ENCODE measurements at regions not wholly inside any gene's neighbourhood (a gene's known extent, or its start where the extent isn't known, plus 50 kb on each side); places are given as distances from the start of the nearest gene placed in this dataset.
"Not testable (repeated sequence)": the region's sequence is repeated elsewhere in the genome, so short reads cannot be mapped to it uniquely, and the experiment has no call there.

DNA sequence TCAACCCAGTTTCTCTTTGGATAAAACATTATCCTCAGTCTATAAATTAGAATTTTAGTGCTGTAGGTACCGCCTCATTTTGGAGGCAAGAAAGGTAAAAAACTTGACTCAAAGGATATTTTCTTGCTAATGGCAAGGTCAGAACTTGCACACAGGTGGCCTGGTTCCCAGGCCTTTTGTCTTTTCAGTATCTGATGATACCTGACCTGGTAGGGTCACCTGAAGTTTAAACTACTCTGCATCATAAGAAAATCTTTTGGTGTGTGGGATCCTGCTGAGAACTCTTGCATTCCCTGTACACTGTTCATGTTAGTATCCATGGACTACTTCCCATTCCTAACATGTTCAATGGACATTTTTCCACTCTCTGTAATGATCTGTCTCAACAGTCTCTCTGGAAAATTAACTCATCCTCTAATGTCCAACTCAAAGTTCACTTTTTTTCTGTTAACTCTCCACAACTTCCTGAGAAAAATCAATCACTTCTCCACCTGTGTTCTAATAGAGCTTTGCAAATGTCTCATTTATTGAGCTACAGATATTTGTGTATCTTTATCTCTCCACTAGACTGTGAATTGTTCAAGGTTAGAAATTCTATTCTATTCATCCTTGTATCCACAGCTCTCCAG is 317.1 kb upstream of the SOX9 start:
- no TSS peak for BruUV-seq (replicated peaks)
- ChIA-PET CTCF (no interaction called here), POLR2A (no interaction called here)
- intact Hi-C loops (cut with micrococcal nuclease; ENCODE audit: unreplicated experiment) (no loop called here), in situ Hi-C loops (cut with HindIII; ENCODE audit: low pct_unique_long_range_greater_than_20kb, low sequenced_read_pairs) (no loop called here)
- no peaks in the 10 kb centered on the region for H3K4me1 ChIP-seq (ENCODE audit: control insufficient read depth, insufficient read depth, low read length)
- ATAC-seq (no peak), DNase-seq (ENCODE audit: low read depth, low spot score) (no peak)
- H3K4me3 ChIP-seq (ENCODE audit: low read depth in 2 of 2, low read length in 2 of 2) = no peak overlapping the region
- no peak overlapping the region for H3K27ac ChIP-seq (ENCODE audit: low read length)
- no peaks in the 10 kb centered on the region for H3K36me3 ChIP-seq (ENCODE audit: control insufficient read depth, insufficient read depth, low read length)
- no peaks in the 10 kb centered on the region for H3K9me3 ChIP-seq (ENCODE audit: control insufficient read depth, insufficient read depth, low read depth, low read length)
- TF ChIP-seq CTCF (IDR thresholded peaks at IDR 0.05) (no peak), TCF7L2 (IDR thresholded peaks at IDR 0.05; ENCODE audit: low read depth, low read length) (no peak), SIN3A (IDR thresholded peaks at IDR 0.05; ENCODE audit: borderline replicate concordance, insufficient read depth, low read depth, low read length) (no peak)
- H3K27me3 ChIP-seq (ENCODE audit: control insufficient read depth, insufficient read depth, low read length) = peaks cover 4% of the 10 kb centered on the region; the same call in 1 of the 2 replicates

DNA sequence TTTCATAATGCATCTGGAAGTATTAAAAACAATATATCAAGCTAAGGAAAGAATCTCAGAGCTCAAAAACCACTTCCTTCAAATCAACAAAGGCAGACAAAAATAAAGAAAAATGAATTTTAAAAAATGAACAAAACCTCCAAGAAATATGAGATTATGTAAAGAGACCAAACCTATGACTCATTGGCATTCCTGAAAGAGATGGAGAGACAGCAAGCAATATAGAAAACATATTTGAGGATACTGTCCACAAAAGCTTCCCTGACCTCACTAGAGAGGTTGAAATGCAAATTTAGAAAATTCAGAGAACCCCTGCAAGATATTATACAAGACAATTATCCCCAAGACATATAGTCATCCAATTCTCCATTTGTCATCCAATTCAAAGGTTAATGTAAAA is 311.3 kb upstream of the SOX9 start:
- Histone ChIP-seq H3K36me3 (ENCODE audit: control insufficient read depth, insufficient read depth, low read length) (no peaks in the 10 kb centered on the region), H3K27me3 (ENCODE audit: control insufficient read depth, insufficient read depth, low read length) (peaks cover 4% of the 10 kb centered on the region; the same call in 1 of the 2 replicates), H3K27ac (ENCODE audit: low read length) (no peak overlapping the region), H3K4me1 (ENCODE audit: control insufficient read depth, insufficient read depth, low read length) (no peaks in the 10 kb centered on the region), H3K9me3 (ENCODE audit: control insufficient read depth, insufficient read depth, low read depth, low read length) (no peaks in the 10 kb centered on the region), H3K4me3 (ENCODE audit: low read depth in 2 of 2, low read length in 2 of 2) (no peak overlapping the region)
- no TSS peak for BruUV-seq (replicated peaks)
- POLR2A ChIA-PET = no interaction called here
- ATAC-seq = no peak
- TF ChIP-seq, protein P1, sequence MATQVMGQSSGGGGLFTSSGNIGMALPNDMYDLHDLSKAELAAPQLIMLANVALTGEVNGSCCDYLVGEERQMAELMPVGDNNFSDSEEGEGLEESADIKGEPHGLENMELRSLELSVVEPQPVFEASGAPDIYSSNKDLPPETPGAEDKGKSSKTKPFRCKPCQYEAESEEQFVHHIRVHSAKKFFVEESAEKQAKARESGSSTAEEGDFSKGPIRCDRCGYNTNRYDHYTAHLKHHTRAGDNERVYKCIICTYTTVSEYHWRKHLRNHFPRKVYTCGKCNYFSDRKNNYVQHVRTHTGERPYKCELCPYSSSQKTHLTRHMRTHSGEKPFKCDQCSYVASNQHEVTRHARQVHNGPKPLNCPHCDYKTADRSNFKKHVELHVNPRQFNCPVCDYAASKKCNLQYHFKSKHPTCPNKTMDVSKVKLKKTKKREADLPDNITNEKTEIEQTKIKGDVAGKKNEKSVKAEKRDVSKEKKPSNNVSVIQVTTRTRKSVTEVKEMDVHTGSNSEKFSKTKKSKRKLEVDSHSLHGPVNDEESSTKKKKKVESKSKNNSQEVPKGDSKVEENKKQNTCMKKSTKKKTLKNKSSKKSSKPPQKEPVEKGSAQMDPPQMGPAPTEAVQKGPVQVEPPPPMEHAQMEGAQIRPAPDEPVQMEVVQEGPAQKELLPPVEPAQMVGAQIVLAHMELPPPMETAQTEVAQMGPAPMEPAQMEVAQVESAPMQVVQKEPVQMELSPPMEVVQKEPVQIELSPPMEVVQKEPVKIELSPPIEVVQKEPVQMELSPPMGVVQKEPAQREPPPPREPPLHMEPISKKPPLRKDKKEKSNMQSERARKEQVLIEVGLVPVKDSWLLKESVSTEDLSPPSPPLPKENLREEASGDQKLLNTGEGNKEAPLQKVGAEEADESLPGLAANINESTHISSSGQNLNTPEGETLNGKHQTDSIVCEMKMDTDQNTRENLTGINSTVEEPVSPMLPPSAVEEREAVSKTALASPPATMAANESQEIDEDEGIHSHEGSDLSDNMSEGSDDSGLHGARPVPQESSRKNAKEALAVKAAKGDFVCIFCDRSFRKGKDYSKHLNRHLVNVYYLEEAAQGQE (IDR thresholded peaks at IDR 0.05; ENCODE audit: insufficient read depth in 1 of 2, low read depth in 2 of 2, low read length in 1 of 2) = no peak
- TF ChIP-seq SIN3A (IDR thresholded peaks at IDR 0.05; ENCODE audit: borderline replicate concordance, insufficient read depth, low read depth, low read length) (no peak), CTCF (IDR thresholded peaks at IDR 0.05) (no peak), TCF7L2 (IDR thresholded peaks at IDR 0.05; ENCODE audit: low read depth, low read length) (no peak), POLR2AphosphoS5 (IDR thresholded peaks at IDR 0.05; ENCODE audit: low read depth, low read length) (no peak)
- DNase-seq (ENCODE audit: low read depth, low spot score) = no peak
- CTCF ChIA-PET = no interaction called here
- intact Hi-C loops (cut with micrococcal nuclease; ENCODE audit: unreplicated experiment) (no loop called here), in situ Hi-C loops (cut with HindIII; ENCODE audit: low pct_unique_long_range_greater_than_20kb, low sequenced_read_pairs) (no loop called here)

DNA sequence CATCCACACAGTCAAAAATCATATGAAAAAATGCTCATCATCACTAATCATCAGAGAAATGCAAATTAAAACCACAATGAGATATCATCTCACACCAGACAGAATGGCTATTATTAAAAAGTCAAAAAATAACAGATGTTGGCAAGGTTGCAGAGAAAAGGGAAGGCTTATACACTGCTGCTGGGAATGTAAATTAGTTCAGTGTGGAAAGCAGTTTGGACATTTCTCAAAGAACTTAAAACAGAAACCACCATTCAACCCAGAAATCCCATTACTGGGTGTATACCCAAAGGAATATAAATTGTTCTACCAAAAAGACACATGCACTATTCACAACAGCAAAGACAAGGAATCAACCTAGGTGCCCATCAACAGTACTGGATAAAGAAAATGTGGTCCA is 307.0 kb upstream of the SOX9 start:
- DNase-seq (ENCODE audit: low read depth, low spot score); ATAC-seq; intact Hi-C loops (cut with micrococcal nuclease; ENCODE audit: unreplicated experiment); in situ Hi-C loops (cut with HindIII; ENCODE audit: low pct_unique_long_range_greater_than_20kb, low sequenced_read_pairs); H3K9me3 ChIP-seq (ENCODE audit: control insufficient read depth, insufficient read depth, low read depth, low read length); H3K36me3 ChIP-seq (ENCODE audit: control insufficient read depth, insufficient read depth, low read length); POLR2A ChIA-PET; BruUV-seq (replicated peaks); H3K4me1 ChIP-seq (ENCODE audit: control insufficient read depth, insufficient read depth, low read length); H3K27ac ChIP-seq (ENCODE audit: low read length); H3K4me3 ChIP-seq (ENCODE audit: low read depth in 2 of 2, low read length in 2 of 2); H3K27me3 ChIP-seq (ENCODE audit: control insufficient read depth, insufficient read depth, low read length); CTCF ChIA-PET: not testable (repeated sequence)

Measured in Panc1 (cell line).